Panc1 (cell line): ENCODE measurements at regions not wholly inside any gene's neighbourhood (a gene's known extent, or its start where the extent isn't known, plus 50 kb on each side); places are given as distances from the start of the nearest gene placed in this dataset.
A peak's percentile ranks its signal among the peaks of the same experiment; 100 is the strongest.
"Not testable (repeated sequence)": the region's sequence is repeated elsewhere in the genome, so short reads cannot be mapped to it uniquely, and the experiment has no call there.

ENCODE experiments used
- ATAC-seq: fragments of 200-7000 bp; cut with Tn5 transposase; 2 replicates; pipeline ENCODE4 v1.9.1; 2020; ENCODE audit warnings: mild to moderate bottlenecking, moderate library complexity
- BruUV-seq: library from RNA; stranded (reverse); fragments of 400-500 nt; replicated peaks from 2 replicates; lab custom pipeline; 2021; lab: Mats Ljungman, UMichigan
- CTCF ChIA-PET: fragments of 300-600 bp; sonication (Branson Sonifier 250); formaldehyde crosslinking; loops from one replicate; lab custom pipeline; 2022; ENCODE audit warnings: antibody characterized with exemption; lab: Charles Lee
- POLR2A ChIA-PET: fragments of 300-600 bp; sonication (Branson Sonifier 250); formaldehyde crosslinking; loops from one replicate; lab custom pipeline; 2022; ENCODE audit warnings: antibody characterized with exemption; lab: Charles Lee
- DNase-seq: peaks from one replicate; pipeline ENCODE4 v3.0.0-alpha.2; 2010; ENCODE audit warnings: low read depth, low spot score
- H3K27ac ChIP-seq: 2 replicates; pipeline ENCODE4 v1.5.1; 2011; ENCODE audit warnings: mild to moderate bottlenecking, low read length, inconsistent platforms
- H3K27me3 ChIP-seq: fragments of 200-500 bp; sonication (Bioruptor generic); 2 replicates; pipeline ENCODE4 v1.6.0; 2014; ENCODE audit warnings: low read length, inconsistent platforms; ENCODE audit not compliant: control insufficient read depth, insufficient read depth
- H3K36me3 ChIP-seq: fragments of 200-500 bp; sonication (Bioruptor generic); 2 replicates; pipeline ENCODE4 v1.5.1; 2014; ENCODE audit warnings: inconsistent platforms, mild to moderate bottlenecking, low read length, moderate library complexity; ENCODE audit not compliant: control insufficient read depth, insufficient read depth
- H3K4me1 ChIP-seq: 2 replicates; pipeline ENCODE4 v1.5.1; 2011; ENCODE audit warnings: inconsistent platforms, mild to moderate bottlenecking, low read length, moderate library complexity; ENCODE audit not compliant: control insufficient read depth, insufficient read depth
- H3K4me3 ChIP-seq, 2 experiments: 2 replicates each; pipeline ENCODE4 v1.5.1; 2011 to 2012; ENCODE audit warnings: low read depth in 2 of 2, low read length in 2 of 2, mild to moderate bottlenecking in 2 of 2, inconsistent platforms in 1 of 2, moderate library complexity in 1 of 2
- H3K9me3 ChIP-seq: fragments of 200-500 bp; sonication (Bioruptor generic); 2 replicates; pipeline ENCODE4 v1.5.1; 2014; ENCODE audit warnings: low read depth, mild to moderate bottlenecking, inconsistent platforms, low read length, moderate library complexity; ENCODE audit not compliant: control insufficient read depth, insufficient read depth
- in situ Hi-C: cut with HindIII; loops from 2 replicates; pipeline ENCODE4 v1.10.0; 2016; ENCODE audit warnings: low sequenced_read_pairs, low pct_unique_long_range_greater_than_20kb
- intact Hi-C: fragments of 100-400 bp; cut with micrococcal nuclease; formaldehyde crosslinking; loops from one replicate; pipeline ENCODE4 v1.10.0; 2022; ENCODE audit not compliant: unreplicated experiment

DNA sequence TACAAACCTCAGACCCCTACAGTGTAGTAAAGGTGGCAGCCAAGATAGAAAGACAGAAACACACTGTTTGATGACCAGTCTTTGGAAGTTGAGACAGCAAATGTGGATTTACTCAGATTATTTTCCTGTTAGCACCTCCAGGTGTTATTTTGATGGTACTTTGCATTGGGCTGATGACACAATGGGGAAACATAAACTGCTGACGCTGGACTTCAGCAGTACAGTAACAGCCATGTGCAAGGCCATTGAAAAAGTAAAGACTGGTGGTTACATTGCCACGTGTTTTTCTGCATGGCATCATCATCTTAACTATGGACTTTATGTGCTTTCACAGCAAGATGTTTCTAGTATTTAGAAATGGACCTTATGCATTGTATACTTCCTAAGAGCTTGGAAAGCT lies 105.3 kb downstream of the POTEM start:
- POLR2A ChIA-PET, CTCF ChIA-PET, H3K9me3 ChIP-seq, H3K27me3 ChIP-seq, H3K4me1 ChIP-seq, H3K27ac ChIP-seq, in situ Hi-C loops, H3K36me3 ChIP-seq, H3K4me3 ChIP-seq, DNase-seq, intact Hi-C loops: not testable (repeated sequence)
- BruUV-seq: TSS peak; percentile 61
- peak; percentile 53; the same call in 1 of the 2 replicates for ATAC-seq

DNA sequence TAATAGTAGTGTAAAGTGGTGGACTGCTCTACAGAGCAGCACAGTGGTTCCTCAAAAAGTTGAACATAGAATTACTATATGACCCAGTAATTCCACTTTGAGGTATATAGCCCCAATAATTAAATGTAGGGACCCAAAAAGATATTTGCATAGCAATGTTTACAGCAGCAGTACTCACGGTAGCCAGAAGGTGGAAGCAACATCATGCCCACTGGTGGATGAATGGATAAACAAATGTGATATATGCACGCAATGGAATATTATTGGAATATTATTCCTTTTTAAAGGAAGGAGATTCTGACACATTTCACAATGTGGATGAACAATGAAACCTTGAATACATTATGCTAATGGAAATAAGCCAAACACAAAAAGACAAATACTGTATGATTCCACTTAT lies 121.4 kb downstream of the POTEM start:
- H3K9me3 ChIP-seq, H3K27ac ChIP-seq, H3K4me3 ChIP-seq, in situ Hi-C loops, POLR2A ChIA-PET, H3K36me3 ChIP-seq, DNase-seq, intact Hi-C loops, CTCF ChIA-PET, ATAC-seq, H3K4me1 ChIP-seq, BruUV-seq, H3K27me3 ChIP-seq: not testable (repeated sequence)

- not testable (repeated sequence) for BruUV-seq
Observed at GRCh38 chr14:19093227-19093626, 126.0 kb downstream of the POTEM start.

DNA sequence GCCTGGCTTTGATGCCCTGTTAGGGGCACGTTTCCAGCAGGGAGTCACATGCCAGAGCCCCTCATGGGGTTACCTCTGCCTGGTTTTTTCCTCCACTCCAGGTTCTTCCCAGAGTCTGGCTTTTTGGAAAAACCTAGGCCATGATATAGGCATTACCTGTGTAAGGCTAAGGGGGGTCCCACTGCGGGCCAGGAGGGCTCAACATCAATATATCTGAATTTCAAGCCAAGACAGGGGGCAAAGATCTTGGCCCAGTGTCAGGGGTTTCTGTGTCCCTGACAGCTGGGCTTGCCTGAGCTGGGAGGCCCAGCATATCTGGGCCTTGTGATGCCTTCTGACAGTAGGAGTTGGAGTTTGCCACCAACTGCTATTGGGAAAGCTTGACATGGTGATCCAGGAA lies 127.5 kb downstream of the POTEM start:
- in situ Hi-C loops, H3K4me3 ChIP-seq, H3K27ac ChIP-seq, H3K4me1 ChIP-seq, intact Hi-C loops, CTCF ChIA-PET, H3K27me3 ChIP-seq, BruUV-seq, H3K36me3 ChIP-seq, POLR2A ChIA-PET, H3K9me3 ChIP-seq, ATAC-seq, DNase-seq: not testable (repeated sequence)

More at GRCh38 chr14:19093227-19093626, 126.0 kb downstream of the POTEM start:
- ATAC-seq, CTCF ChIA-PET, H3K27me3 ChIP-seq, H3K9me3 ChIP-seq, in situ Hi-C loops, intact Hi-C loops, DNase-seq, H3K4me3 ChIP-seq, POLR2A ChIA-PET, H3K4me1 ChIP-seq, H3K27ac ChIP-seq, H3K36me3 ChIP-seq: not testable (repeated sequence)

- in situ Hi-C loops: not testable (repeated sequence)
Observed at GRCh38 chr14:19095167-19095566, 127.9 kb downstream of the POTEM start.

GRCh38 chr14:19096467-19096866 lies 129.2 kb downstream of the POTEM start:
- ATAC-seq: peak; percentile 23; the same call in 1 of the 2 replicates
- POLR2A ChIA-PET, BruUV-seq, intact Hi-C loops, H3K9me3 ChIP-seq, H3K36me3 ChIP-seq, CTCF ChIA-PET, DNase-seq, H3K27me3 ChIP-seq, in situ Hi-C loops, H3K4me3 ChIP-seq, H3K4me1 ChIP-seq, H3K27ac ChIP-seq: not testable (repeated sequence)

More at GRCh38 chr14:19095167-19095566, 127.9 kb downstream of the POTEM start:
- H3K36me3 ChIP-seq, BruUV-seq, H3K4me3 ChIP-seq, ATAC-seq, DNase-seq, H3K4me1 ChIP-seq, H3K9me3 ChIP-seq, CTCF ChIA-PET, intact Hi-C loops, H3K27ac ChIP-seq, POLR2A ChIA-PET, H3K27me3 ChIP-seq: not testable (repeated sequence)

DNA sequence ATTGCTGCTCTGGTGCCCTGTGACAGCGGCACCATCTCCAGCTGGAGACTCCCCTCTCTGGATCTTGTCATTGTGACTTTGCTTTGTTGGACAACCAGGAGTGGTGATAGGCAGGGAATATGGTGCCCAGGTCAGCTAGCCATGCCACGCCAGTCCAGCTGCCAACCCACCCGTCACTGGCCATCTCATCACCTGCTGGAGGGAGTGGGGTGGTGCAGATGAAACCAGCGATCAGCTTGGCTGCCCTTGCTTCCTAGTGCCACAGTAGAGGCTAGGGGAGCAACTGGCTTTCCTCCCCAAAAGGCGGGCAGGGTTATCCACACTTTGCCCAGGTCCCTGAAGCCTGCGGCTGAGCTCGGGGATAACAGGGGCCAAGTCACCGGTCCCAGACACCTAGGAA lies 129.6 kb downstream of the POTEM start:
- CTCF ChIA-PET, POLR2A ChIA-PET, DNase-seq, in situ Hi-C loops, H3K4me3 ChIP-seq, H3K27ac ChIP-seq, H3K9me3 ChIP-seq, H3K36me3 ChIP-seq, H3K4me1 ChIP-seq, intact Hi-C loops, H3K27me3 ChIP-seq: not testable (repeated sequence)
- TSS peak; percentile 94 for BruUV-seq
- peak; percentile 28; the same call in 1 of the 2 replicates for ATAC-seq

GRCh38 chr14:19097306-19097705 lies 130.1 kb downstream of the POTEM start:
- DNase-seq, in situ Hi-C loops: not testable (repeated sequence)
- ATAC-seq: peak; percentile 8; the same call in 1 of the 2 replicates

More at GRCh38 chr14:19097306-19097705, 130.1 kb downstream of the POTEM start:
- H3K27ac ChIP-seq, H3K4me1 ChIP-seq, H3K9me3 ChIP-seq, H3K27me3 ChIP-seq, H3K36me3 ChIP-seq, intact Hi-C loops, BruUV-seq, H3K4me3 ChIP-seq, POLR2A ChIA-PET, CTCF ChIA-PET: not testable (repeated sequence)
